ENCODE measurements at regions not wholly inside any gene's neighbourhood (a gene's known extent, or its start where the extent isn't known, plus 50 kb on each side); places are given as distances from the start of the nearest gene placed in this dataset.

DNA sequence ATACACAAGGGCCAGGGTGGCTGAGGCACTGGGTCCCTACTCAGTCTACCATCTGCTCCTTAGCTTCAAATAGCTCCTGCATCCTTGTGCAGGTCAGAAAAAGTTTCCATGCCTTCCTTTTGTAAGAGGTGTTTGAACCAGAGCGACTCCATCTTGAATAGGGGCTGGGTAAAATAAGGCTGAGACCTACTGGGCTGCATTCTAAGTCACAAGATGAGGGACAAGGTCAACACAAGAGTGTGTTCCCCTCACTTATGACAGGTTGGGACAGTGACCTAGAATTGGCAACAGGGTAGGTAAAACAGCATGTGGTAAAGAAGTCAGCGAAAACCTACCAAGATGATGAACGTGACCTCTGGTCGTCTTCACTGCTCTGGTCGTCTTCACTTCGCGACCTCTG is 120.5 kb downstream of the KCNK1 start:
- Histone ChIP-seq H4K20me1 (ENCODE audit: insufficient read depth, low read length) (no peaks in the 10 kb centered on the region), H3K36me3 (ENCODE audit: insufficient read depth, low read length) (no peaks in the 10 kb centered on the region), H3K27ac (ENCODE audit: low read depth, low read length) (no peak overlapping the region), H3K4me3 (ENCODE audit: insufficient read depth, low read length) (no peak overlapping the region), H3K4me2 (ENCODE audit: insufficient read depth, low read length) (no peak overlapping the region), H2AFZ (ENCODE audit: low read length) (no peak overlapping the region), H3K27me3 (ENCODE audit: insufficient read depth, low read length) (no peaks in the 10 kb centered on the region), H3K79me2 (ENCODE audit: insufficient read depth, low read length) (no peaks in the 10 kb centered on the region), H3K4me1 (ENCODE audit: insufficient read depth, low read length) (no peaks in the 10 kb centered on the region), H3K9me3 (ENCODE audit: low read depth, low read length) (no peaks in the 10 kb centered on the region)
- TF ChIP-seq, protein P1, sequence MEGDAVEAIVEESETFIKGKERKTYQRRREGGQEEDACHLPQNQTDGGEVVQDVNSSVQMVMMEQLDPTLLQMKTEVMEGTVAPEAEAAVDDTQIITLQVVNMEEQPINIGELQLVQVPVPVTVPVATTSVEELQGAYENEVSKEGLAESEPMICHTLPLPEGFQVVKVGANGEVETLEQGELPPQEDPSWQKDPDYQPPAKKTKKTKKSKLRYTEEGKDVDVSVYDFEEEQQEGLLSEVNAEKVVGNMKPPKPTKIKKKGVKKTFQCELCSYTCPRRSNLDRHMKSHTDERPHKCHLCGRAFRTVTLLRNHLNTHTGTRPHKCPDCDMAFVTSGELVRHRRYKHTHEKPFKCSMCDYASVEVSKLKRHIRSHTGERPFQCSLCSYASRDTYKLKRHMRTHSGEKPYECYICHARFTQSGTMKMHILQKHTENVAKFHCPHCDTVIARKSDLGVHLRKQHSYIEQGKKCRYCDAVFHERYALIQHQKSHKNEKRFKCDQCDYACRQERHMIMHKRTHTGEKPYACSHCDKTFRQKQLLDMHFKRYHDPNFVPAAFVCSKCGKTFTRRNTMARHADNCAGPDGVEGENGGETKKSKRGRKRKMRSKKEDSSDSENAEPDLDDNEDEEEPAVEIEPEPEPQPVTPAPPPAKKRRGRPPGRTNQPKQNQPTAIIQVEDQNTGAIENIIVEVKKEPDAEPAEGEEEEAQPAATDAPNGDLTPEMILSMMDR (IDR thresholded peaks at IDR 0.05; ENCODE audit: extremely low read depth, low read depth, low read length): no peak
- no peak for DNase-seq (ENCODE audit: insufficient read length, low spot score, missing footprints)

DNA sequence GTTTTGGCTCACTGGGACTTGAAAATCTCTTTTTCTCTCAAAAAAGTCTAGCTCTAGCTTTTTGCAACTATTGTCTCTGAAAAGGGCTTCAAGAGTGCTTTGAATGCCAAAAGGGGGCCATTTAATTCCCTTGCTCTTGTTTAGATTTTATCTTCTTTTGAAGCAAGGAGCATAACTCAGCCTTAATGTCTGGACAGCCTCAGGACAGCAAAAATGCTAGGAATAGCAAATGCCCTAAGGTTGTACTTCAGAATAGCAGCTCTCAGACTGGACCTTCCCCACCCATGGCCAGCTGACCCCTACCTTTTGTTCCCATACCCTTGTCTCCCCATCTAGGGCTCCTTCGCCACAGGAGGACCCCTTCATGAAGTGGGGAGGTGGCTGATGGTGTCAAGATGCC is 121.4 kb downstream of the KCNK1 start:
- no peak overlapping the region for H3K4me2 ChIP-seq (ENCODE audit: insufficient read depth, low read length)
- H3K9me3 ChIP-seq (ENCODE audit: low read depth, low read length): no peaks in the 10 kb centered on the region
- no peaks in the 10 kb centered on the region for H3K79me2 ChIP-seq (ENCODE audit: insufficient read depth, low read length)
- H3K4me3 ChIP-seq (ENCODE audit: insufficient read depth, low read length): no peak overlapping the region
- no peaks in the 10 kb centered on the region for H3K36me3 ChIP-seq (ENCODE audit: insufficient read depth, low read length)
- H3K27ac ChIP-seq (ENCODE audit: low read depth, low read length): no peak overlapping the region
- no peaks in the 10 kb centered on the region for H3K4me1 ChIP-seq (ENCODE audit: insufficient read depth, low read length)
- peak; percentile 41 for DNase-seq (ENCODE audit: insufficient read length, low spot score, missing footprints)
- no peaks in the 10 kb centered on the region for H4K20me1 ChIP-seq (ENCODE audit: insufficient read depth, low read length)
- no peaks in the 10 kb centered on the region for H3K27me3 ChIP-seq (ENCODE audit: insufficient read depth, low read length)
- H2AFZ ChIP-seq (ENCODE audit: low read length): no peak overlapping the region
- TF ChIP-seq, protein P1 (IDR thresholded peaks at IDR 0.05; ENCODE audit: extremely low read depth, low read depth, low read length): no peak

DNA sequence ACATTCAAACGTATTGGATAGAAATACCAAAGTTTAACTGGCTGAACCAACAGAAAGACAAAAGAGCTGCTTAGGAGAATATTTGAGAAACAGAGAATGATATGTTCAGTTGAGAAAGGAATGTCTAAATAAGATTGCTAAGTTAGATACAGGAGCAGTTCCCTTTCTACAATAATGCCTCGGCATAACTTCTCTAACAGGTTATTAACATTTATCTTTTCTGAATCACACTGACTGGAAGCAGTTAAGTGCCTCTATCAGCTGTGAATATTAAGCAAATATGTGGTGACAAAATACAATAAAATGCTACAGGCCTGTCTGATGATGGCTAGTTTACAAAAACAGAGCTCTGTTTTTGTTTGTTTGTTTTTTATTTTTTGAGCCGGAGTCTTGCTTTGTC is 121.9 kb downstream of the KCNK1 start:
- H3K9me3 ChIP-seq (ENCODE audit: low read depth, low read length): no peaks in the 10 kb centered on the region
- DNase-seq (ENCODE audit: insufficient read length, low spot score, missing footprints): no peak

DNA sequence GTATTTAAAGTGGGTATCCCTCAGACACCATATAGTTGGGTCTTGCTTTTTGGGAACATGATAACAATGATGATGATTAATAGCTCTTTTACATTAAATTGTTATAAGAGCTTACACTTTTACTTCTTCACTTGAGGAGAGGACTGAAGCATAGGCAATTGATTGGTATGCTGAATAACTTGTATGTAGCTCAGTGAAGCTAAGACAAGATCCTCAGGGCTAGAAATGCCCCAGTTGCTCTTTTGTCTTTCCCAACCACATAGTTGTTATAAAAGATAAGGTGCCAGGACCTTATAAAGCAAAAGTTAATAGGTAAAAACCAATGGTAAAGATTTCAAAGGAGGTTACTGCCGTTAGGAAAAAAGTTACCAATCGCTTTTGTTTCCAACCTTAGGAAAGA is 123.4 kb downstream of the KCNK1 start:
- no peak for DNase-seq (ENCODE audit: insufficient read length, low spot score, missing footprints)
- Histone ChIP-seq H3K79me2 (ENCODE audit: insufficient read depth, low read length) (no peaks in the 10 kb centered on the region), H3K4me2 (ENCODE audit: insufficient read depth, low read length) (no peak overlapping the region), H3K27me3 (ENCODE audit: insufficient read depth, low read length) (no peaks in the 10 kb centered on the region), H3K9me3 (ENCODE audit: low read depth, low read length) (no peaks in the 10 kb centered on the region), H3K36me3 (ENCODE audit: insufficient read depth, low read length) (no peaks in the 10 kb centered on the region), H3K4me1 (ENCODE audit: insufficient read depth, low read length) (no peaks in the 10 kb centered on the region), H4K20me1 (ENCODE audit: insufficient read depth, low read length) (no peaks in the 10 kb centered on the region), H2AFZ (ENCODE audit: low read length) (no peak overlapping the region), H3K4me3 (ENCODE audit: insufficient read depth, low read length) (no peak overlapping the region), H3K27ac (ENCODE audit: low read depth, low read length) (no peak overlapping the region)
- TF ChIP-seq, protein P1 (IDR thresholded peaks at IDR 0.05; ENCODE audit: extremely low read depth, low read depth, low read length): no peak

More for the DNA sequence above, 121.9 kb downstream of the KCNK1 start:
- TF ChIP-seq, protein P1 (IDR thresholded peaks at IDR 0.05; ENCODE audit: extremely low read depth, low read depth, low read length): no peak
- Histone ChIP-seq H4K20me1 (ENCODE audit: insufficient read depth, low read length) (no peaks in the 10 kb centered on the region), H3K4me1 (ENCODE audit: insufficient read depth, low read length) (no peaks in the 10 kb centered on the region), H2AFZ (ENCODE audit: low read length) (no peak overlapping the region), H3K4me2 (ENCODE audit: insufficient read depth, low read length) (no peak overlapping the region), H3K36me3 (ENCODE audit: insufficient read depth, low read length) (no peaks in the 10 kb centered on the region), H3K4me3 (ENCODE audit: insufficient read depth, low read length) (no peak overlapping the region), H3K27ac (ENCODE audit: low read depth, low read length) (no peak overlapping the region), H3K79me2 (ENCODE audit: insufficient read depth, low read length) (no peaks in the 10 kb centered on the region), H3K27me3 (ENCODE audit: insufficient read depth, low read length) (no peaks in the 10 kb centered on the region)

All from osteoblast (primary cell).